NCI-H2196 (cell line): ENCODE measurements at regions not wholly inside any gene's neighbourhood (a gene's known extent, or its start where the extent isn't known, plus 50 kb on each side); places are given as distances from the start of the nearest gene placed in this dataset.

Source experiments
- DNase-seq: peaks from one replicate; lab custom pipeline; 2025; ENCODE audit not compliant: unreplicated experiment; lab: John Stamatoyannopoulos, UW

GRCh38 chr10:4691301-4691700 lies 134.7 kb upstream of the AKR1E2 start:
- no peak for DNase-seq

- no peak for DNase-seq
Measured at GRCh38 chr10:4688601-4689000, 137.4 kb upstream of the AKR1E2 start.

GRCh38 chr10:4688168-4688567 lies 137.8 kb upstream of the AKR1E2 start:
- no peak for DNase-seq

- no peak for DNase-seq
Measured at GRCh38 chr10:4687397-4687796, 138.6 kb upstream of the AKR1E2 start.

- no peak for DNase-seq
Measured at GRCh38 chr10:4686644-4686996, 139.4 kb upstream of the AKR1E2 start.

GRCh38 chr10:4685904-4686643 lies 139.9 kb upstream of the AKR1E2 start:
- DNase-seq: no peak

- DNase-seq: no peak
Measured at GRCh38 chr10:4685491-4685890, 140.5 kb upstream of the AKR1E2 start.

- DNase-seq: no peak
Measured at GRCh38 chr10:4684434-4684833, 141.6 kb upstream of the AKR1E2 start.

- DNase-seq: no peak
Measured at GRCh38 chr10:4683838-4684237, 142.2 kb upstream of the AKR1E2 start.

- DNase-seq: no peak
Measured at GRCh38 chr10:4683137-4683536, 142.9 kb upstream of the AKR1E2 start.

- DNase-seq: no peak
Measured at GRCh38 chr10:4678951-4679671, 146.9 kb upstream of the AKR1E2 start.

- DNase-seq: no peak
Measured at GRCh38 chr10:4678023-4678950, 147.7 kb upstream of the AKR1E2 start.

GRCh38 chr10:4677296-4678021 lies 148.5 kb upstream of the AKR1E2 start:
- DNase-seq: no peak

- DNase-seq: no peak
Measured at GRCh38 chr10:4676566-4676965, 149.4 kb upstream of the AKR1E2 start.

GRCh38 chr10:4675808-4676207 lies 150.2 kb upstream of the AKR1E2 start:
- no peak for DNase-seq

- DNase-seq: no peak
Measured at GRCh38 chr10:4673279-4674040, 152.5 kb upstream of the AKR1E2 start.

- DNase-seq: no peak
Measured at GRCh38 chr10:4672201-4672600, 153.8 kb upstream of the AKR1E2 start.

GRCh38 chr10:4671451-4672145 lies 154.4 kb upstream of the AKR1E2 start:
- DNase-seq: no peak

GRCh38 chr10:4670737-4671136 lies 155.3 kb upstream of the AKR1E2 start:
- no peak for DNase-seq

GRCh38 chr10:4669585-4669984 lies 156.4 kb upstream of the AKR1E2 start:
- no peak for DNase-seq
